Endothelial cell of umbilical vein (primary cell): ENCODE measurements at regions not wholly inside any gene's neighbourhood (a gene's known extent, or its start where the extent isn't known, plus 50 kb on each side); places are given as distances from the start of the nearest gene placed in this dataset.

Source experiments
- BruUV-seq: library from RNA; stranded (reverse); fragments of 400-500 nt; replicated peaks from 2 replicates; lab custom pipeline; 2021; lab: Mats Ljungman, UMichigan
- CTCF ChIA-PET: fragments of 300-600, 350-600 bp; sonication (Branson Sonifier 250); formaldehyde crosslinking; loops from one replicate; lab custom pipeline; 2021; ENCODE audit warnings: antibody characterized with exemption, inconsistent platforms; lab: Charles Lee
- POLR2A ChIA-PET: fragments of 300-600, 350-600 bp; sonication (Branson Sonifier 250); formaldehyde crosslinking; loops from one replicate; lab custom pipeline; 2021; ENCODE audit warnings: antibody characterized with exemption, inconsistent platforms; lab: Charles Lee
- DNase-seq: peaks from one replicate; pipeline ENCODE4 v3.0.0-alpha.2; 2011; ENCODE audit warnings: low read depth, low spot score
- FAIRE-seq: peaks from 2 replicates; lab custom pipeline; 2011; peaks lifted over from hg19 to GRCh38; lab: Jason Lieb, UNC
- H2AFZ ChIP-seq: 2 replicates; pipeline ENCODE4 v1.6.0; 2012; ENCODE audit warnings: low read depth, low read length, control low read depth, inconsistent platforms
- H3K27ac ChIP-seq: 2 replicates; pipeline ENCODE4 v1.5.1; 2011; ENCODE audit warnings: low read depth, mild to moderate bottlenecking, control low read depth, low read length, moderate library complexity; ENCODE audit not compliant: insufficient read depth
- H3K27me3 ChIP-seq, 2 experiments: 2 replicates each; pipeline versions ENCODE4 v1.6.0 to v1.6.1; 2011; ENCODE audit warnings: low read length in 2 of 2, mixed read lengths in 1 of 2; ENCODE audit not compliant: control insufficient read depth in 2 of 2, insufficient read depth in 2 of 2
- H3K36me3 ChIP-seq, 2 experiments: 2 replicates in 1 of 2; 3 replicates in 1 of 2; pipeline ENCODE4 v1.5.1; 2011; ENCODE audit warnings: low read length in 2 of 2, mild to moderate bottlenecking in 1 of 2, moderate library complexity in 1 of 2; ENCODE audit not compliant: control insufficient read depth in 2 of 2, insufficient read depth in 2 of 2; ENCODE audit errors: extremely low read depth in 1 of 2
- H3K4me1 ChIP-seq: 3 replicates; pipeline ENCODE4 v1.5.1; 2011; ENCODE audit warnings: mild to moderate bottlenecking, low read length; ENCODE audit not compliant: control insufficient read depth, insufficient read depth; ENCODE audit errors: extremely low read depth
- H3K4me2 ChIP-seq: 2 replicates; pipeline ENCODE4 v1.6.1; 2011; ENCODE audit warnings: low read length, control low read depth, mixed read lengths; ENCODE audit not compliant: insufficient read depth
- H3K4me3 ChIP-seq, 3 experiments: fragments of 200-600 bp in 1 of 3; sonication (generic), shearing (Covaris generic) in 1 of 3; replicated peaks in 1 of 3; 2 replicates each; pipeline ENCODE4 v1.5.1; 2011 to 2016; ENCODE audit warnings: control low read depth in 3 of 3, low read length in 3 of 3, mild to moderate bottlenecking in 2 of 3, inconsistent platforms in 1 of 3, low read depth in 1 of 3, moderate library complexity in 1 of 3; ENCODE audit not compliant: insufficient read depth in 1 of 3
- H3K79me2 ChIP-seq: 2 replicates; pipeline ENCODE4 v1.6.0; 2012; ENCODE audit warnings: low read length, inconsistent platforms; ENCODE audit not compliant: control insufficient read depth, insufficient read depth
- H3K9ac ChIP-seq: replicated peaks from 2 replicates; pipeline ENCODE3; 2011; ENCODE audit warnings: low read length, control low read depth; ENCODE audit not compliant: insufficient read depth; ENCODE audit errors: extremely low read depth
- H3K9me1 ChIP-seq: replicated peaks from 3 replicates; pipeline ENCODE4 v1.6.0; 2011; ENCODE audit warnings: mild to moderate bottlenecking, low read length; ENCODE audit not compliant: control insufficient read depth, insufficient read depth; ENCODE audit errors: extremely low read depth
- H3K9me3 ChIP-seq: replicated peaks from 2 replicates; pipeline ENCODE4 v1.5.1; 2012; ENCODE audit warnings: low read length, inconsistent platforms; ENCODE audit not compliant: control insufficient read depth, insufficient read depth
- H4K20me1 ChIP-seq: replicated peaks from 2 replicates; pipeline ENCODE3; 2011; ENCODE audit warnings: mild to moderate bottlenecking, low read length; ENCODE audit not compliant: control insufficient read depth, insufficient read depth; ENCODE audit errors: extremely low read depth
- EZH2 ChIP-seq: IDR thresholded peaks from 2 replicates; pipeline ENCODE4 v1.6.1; 2012; ENCODE audit warnings: borderline replicate concordance, low read depth, mild to moderate bottlenecking, moderate library complexity, low read length, inconsistent platforms; ENCODE audit not compliant: severe bottlenecking
- FOS ChIP-seq: IDR thresholded peaks from 2 replicates; pipeline ENCODE4 v1.6.1; 2011; ENCODE audit warnings: mild to moderate bottlenecking, low read length, moderate library complexity, borderline replicate concordance; ENCODE audit not compliant: insufficient read depth
- GATA2 ChIP-seq: IDR thresholded peaks from 2 replicates; pipeline ENCODE4 v1.7.0; 2011; ENCODE audit warnings: low read depth, mild to moderate bottlenecking, moderate library complexity, mixed read lengths, low read length; ENCODE audit not compliant: insufficient read length, insufficient read depth
- JUN ChIP-seq: IDR thresholded peaks from 2 replicates; pipeline ENCODE4 v1.6.1; 2011; ENCODE audit warnings: borderline replicate concordance, low read depth; ENCODE audit not compliant: insufficient read length, insufficient read depth
- POLR2A ChIP-seq: IDR thresholded peaks from 2 replicates; pipeline ENCODE4 v1.6.1; 2012; ENCODE audit warnings: low read depth, mild to moderate bottlenecking, control low read depth, low read length
- POLR2AphosphoS5 ChIP-seq: IDR thresholded peaks from 2 replicates; pipeline ENCODE4 v1.6.1; 2012; ENCODE audit warnings: low read depth, mild to moderate bottlenecking, control low read depth, low read length, moderate library complexity; ENCODE audit not compliant: insufficient read depth
- dilution Hi-C: fragments of 300-500 bp; cut with MboI; formaldehyde crosslinking; loops from one replicate; pipeline ENCODE4 v1.15.0; 2019; ENCODE audit warnings: low sequenced_read_pairs; ENCODE audit not compliant: extremely low pct_ligation_motif_present
- intact Hi-C: fragments of 100-400 bp; cut with micrococcal nuclease; formaldehyde crosslinking; loops from one replicate; pipeline ENCODE4 v1.10.0; 2022
- TF ChIP-seq, protein P1 (sequence below), 2 donors: IDR thresholded peaks; 1 replicate in 1 of 2; 2 replicates in 1 of 2; pipeline ENCODE4 v1.5.1; 2011; ENCODE audit warnings: low read length in 2 of 2, mild to moderate bottlenecking in 2 of 2, moderate library complexity in 2 of 2, control low read depth in 1 of 2, inconsistent platforms in 1 of 2, low read depth in 1 of 2; ENCODE audit not compliant: insufficient read depth in 1 of 2; ENCODE audit errors: extremely low read depth in 1 of 2

DNA sequence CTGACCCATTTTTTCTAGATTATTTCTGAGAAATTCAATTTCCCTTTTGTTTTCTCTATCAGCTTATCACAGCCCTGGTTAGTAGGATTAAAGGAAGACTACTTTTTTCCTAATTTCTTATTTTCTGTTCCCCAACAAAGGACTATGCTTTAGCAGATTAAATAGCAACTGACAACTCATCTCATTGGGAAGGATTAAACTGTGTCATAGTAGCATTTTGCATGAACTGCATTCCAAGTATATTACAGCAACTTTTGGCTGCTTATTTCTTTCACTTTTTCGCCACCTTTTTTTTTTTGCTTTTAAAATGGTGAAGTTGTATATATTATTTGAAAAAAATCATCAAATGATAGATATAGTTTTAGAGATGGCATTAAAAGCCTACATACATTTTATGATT lies 570.3 kb downstream of the FBXO15 start:
- Histone ChIP-seq H3K4me1 (no peaks in the 10 kb centered on the region), H3K79me2 (no peaks in the 10 kb centered on the region), H3K9me3 (peaks cover 2% of the 10 kb centered on the region), H3K27ac (no peak overlapping the region), H3K36me3 (no peaks in the 10 kb centered on the region), H2AFZ (no peak overlapping the region), H3K4me3 (no peak overlapping the region), H3K9ac (no peak overlapping the region), H4K20me1 (no peaks in the 10 kb centered on the region), H3K27me3 (no peaks in the 10 kb centered on the region), H3K4me2 (no peak overlapping the region), H3K9me1 (no peaks in the 10 kb centered on the region)
- ChIA-PET CTCF (no interaction called here), POLR2A (no interaction called here)
- FAIRE-seq (no peak), DNase-seq (no peak)
- intact Hi-C loops: no loop called here
- BruUV-seq: no TSS peak
- TF ChIP-seq, protein P1, sequence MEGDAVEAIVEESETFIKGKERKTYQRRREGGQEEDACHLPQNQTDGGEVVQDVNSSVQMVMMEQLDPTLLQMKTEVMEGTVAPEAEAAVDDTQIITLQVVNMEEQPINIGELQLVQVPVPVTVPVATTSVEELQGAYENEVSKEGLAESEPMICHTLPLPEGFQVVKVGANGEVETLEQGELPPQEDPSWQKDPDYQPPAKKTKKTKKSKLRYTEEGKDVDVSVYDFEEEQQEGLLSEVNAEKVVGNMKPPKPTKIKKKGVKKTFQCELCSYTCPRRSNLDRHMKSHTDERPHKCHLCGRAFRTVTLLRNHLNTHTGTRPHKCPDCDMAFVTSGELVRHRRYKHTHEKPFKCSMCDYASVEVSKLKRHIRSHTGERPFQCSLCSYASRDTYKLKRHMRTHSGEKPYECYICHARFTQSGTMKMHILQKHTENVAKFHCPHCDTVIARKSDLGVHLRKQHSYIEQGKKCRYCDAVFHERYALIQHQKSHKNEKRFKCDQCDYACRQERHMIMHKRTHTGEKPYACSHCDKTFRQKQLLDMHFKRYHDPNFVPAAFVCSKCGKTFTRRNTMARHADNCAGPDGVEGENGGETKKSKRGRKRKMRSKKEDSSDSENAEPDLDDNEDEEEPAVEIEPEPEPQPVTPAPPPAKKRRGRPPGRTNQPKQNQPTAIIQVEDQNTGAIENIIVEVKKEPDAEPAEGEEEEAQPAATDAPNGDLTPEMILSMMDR (IDR thresholded peaks at IDR 0.05; ENCODE audit: extremely low read depth in 1 of 2, insufficient read depth in 1 of 2, low read depth in 1 of 2, low read length in 2 of 2): no peak
- TF ChIP-seq EZH2 (no peak), POLR2A (no peak), JUN (no peak), FOS (no peak), GATA2 (no peak)
- dilution Hi-C loops: no loop called here

DNA sequence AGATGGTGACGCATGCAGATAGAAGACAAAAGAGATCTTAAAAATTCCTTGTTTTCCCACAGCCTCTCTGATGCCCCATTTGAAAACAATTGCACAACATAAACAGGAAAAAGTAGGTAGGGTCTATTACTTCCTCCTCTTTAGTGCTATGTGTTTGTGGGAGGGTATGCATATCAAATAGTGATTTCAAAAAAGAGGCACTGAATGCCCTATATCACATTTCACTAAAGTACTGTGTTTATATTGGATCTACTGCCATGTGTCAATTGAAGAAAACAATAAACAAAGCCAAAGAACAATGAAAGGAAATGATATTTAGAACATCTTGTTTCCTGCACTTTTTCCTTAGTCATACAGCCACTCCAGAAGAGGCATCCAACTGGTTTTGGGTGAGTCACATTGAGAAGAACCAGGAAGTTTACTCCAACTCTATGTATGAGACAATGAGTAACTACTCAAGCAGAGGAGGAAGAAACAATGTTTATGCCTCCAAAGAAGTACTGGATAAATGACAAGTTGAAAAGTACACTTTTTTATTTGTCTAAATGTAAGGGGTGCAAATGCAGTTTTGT lies 583.6 kb downstream of the FBXO15 start:
- H3K9ac ChIP-seq: no peak overlapping the region
- intact Hi-C loops (no loop called here), dilution Hi-C loops (no loop called here)
- ChIA-PET POLR2A (no interaction called here), CTCF (no interaction called here)
- H4K20me1 ChIP-seq: no peaks in the 10 kb centered on the region
- H3K27me3 ChIP-seq: no peaks in the 10 kb centered on the region
- DNase-seq (no peak), FAIRE-seq (no peak)
- no peak overlapping the region for H3K4me3 ChIP-seq
- H3K9me3 ChIP-seq: no peaks in the 10 kb centered on the region
- no peaks in the 10 kb centered on the region for H3K36me3 ChIP-seq
- peak; percentile 73 for TF ChIP-seq FOS
- TF ChIP-seq POLR2AphosphoS5: no peak
- no peak overlapping the region for H3K4me2 ChIP-seq
- no peak overlapping the region for H2AFZ ChIP-seq
- H3K27ac ChIP-seq: peak overlapping the region; percentile 23
- H3K79me2 ChIP-seq: no peaks in the 10 kb centered on the region
- no peaks in the 10 kb centered on the region for H3K9me1 ChIP-seq
- no peaks in the 10 kb centered on the region for H3K4me1 ChIP-seq
- BruUV-seq: no TSS peak
